T47D (cell line): ENCODE measurements at regions not wholly inside any gene's neighbourhood (a gene's known extent, or its start where the extent isn't known, plus 50 kb on each side); places are given as distances from the start of the nearest gene placed in this dataset.

Experiments
- DNase-seq, 2 experiments: peaks; one replicate each; pipeline versions ENCODE4 v3.0.0 to v3.0.0-alpha.2; 2011 to 2012; ENCODE audit warnings: low read depth in 1 of 2, low spot score in 1 of 2
- JUND ChIP-seq: IDR thresholded peaks from 2 replicates; pipeline ENCODE4 v1.6.1; 2012; ENCODE audit warnings: low read depth
- in situ Hi-C: cut with HindIII; loops from 2 replicates; pipeline ENCODE4 v1.10.0; 2016; ENCODE audit warnings: low sequenced_read_pairs, low pct_unique_long_range_greater_than_20kb

- TF ChIP-seq JUND, result no peak
- in situ Hi-C loops, result no loop called here
- no peak for DNase-seq
These were observed 96.3 kb downstream of the TRIM29 start for GRCh38 chr11:120041625-120042024.

GRCh38 chr11:120040151-120040840 lies 97.6 kb downstream of the TRIM29 start:
- no peak for TF ChIP-seq JUND
- in situ Hi-C loops, result no loop called here
- DNase-seq, result no peak

- no peak for DNase-seq
- TF ChIP-seq JUND, result no peak
- in situ Hi-C loops, result no loop called here
These were observed 98.9 kb downstream of the TRIM29 start for GRCh38 chr11:120039039-120039438.

- no peak for TF ChIP-seq JUND
- DNase-seq, result no peak
- in situ Hi-C loops, result no loop called here
These were observed 100.8 kb downstream of the TRIM29 start for GRCh38 chr11:120037111-120037510.

- in situ Hi-C loops, result no loop called here
- no peak for TF ChIP-seq JUND
- no peak for DNase-seq
These were observed 102.2 kb downstream of the TRIM29 start for GRCh38 chr11:120035756-120036155.

- no peak for TF ChIP-seq JUND
These were observed 102.9 kb downstream of the TRIM29 start for GRCh38 chr11:120034881-120035630.

GRCh38 chr11:120034176-120034875 lies 103.6 kb downstream of the TRIM29 start:
- in situ Hi-C loops, result no loop called here
- no peak for DNase-seq
- TF ChIP-seq JUND, result no peak

More at GRCh38 chr11:120034881-120035630, 102.9 kb downstream of the TRIM29 start:
- DNase-seq, result no peak
- in situ Hi-C loops, result no loop called here

GRCh38 chr11:120032766-120033390 lies 105.0 kb downstream of the TRIM29 start:
- DNase-seq, result no peak
- in situ Hi-C loops, result no loop called here
- TF ChIP-seq JUND, result no peak

GRCh38 chr11:120031612-120032600 lies 106.0 kb downstream of the TRIM29 start:
- in situ Hi-C loops, result no loop called here
- no peak for DNase-seq
- TF ChIP-seq JUND, result no peak

- no peak for DNase-seq
- in situ Hi-C loops, result no loop called here
- TF ChIP-seq JUND, result no peak
These were observed 106.8 kb downstream of the TRIM29 start for GRCh38 chr11:120031156-120031555.

GRCh38 chr11:120030411-120030810 lies 107.5 kb downstream of the TRIM29 start:
- in situ Hi-C loops, result no loop called here
- DNase-seq, result no peak
- TF ChIP-seq JUND, result no peak

GRCh38 chr11:120029321-120029720 lies 108.6 kb downstream of the TRIM29 start:
- TF ChIP-seq JUND, result no peak
- in situ Hi-C loops, result no loop called here
- no peak for DNase-seq
